HEK293 (cell line): ENCODE measurements at regions not wholly inside any gene's neighbourhood (a gene's known extent, or its start where the extent isn't known, plus 50 kb on each side); places are given as distances from the start of the nearest gene placed in this dataset.

Experiments used
- CTCF ChIA-PET: fragments of 350-600 bp; formaldehyde crosslinking; extraction: SDS; loops from one replicate; lab custom pipeline; 2021; ENCODE audit warnings: antibody characterized with exemption; lab: Yijun Ruan, JAX
- POLR2A ChIA-PET: fragments of 300-600 bp; formaldehyde crosslinking; extraction: SDS; loops from one replicate; lab custom pipeline; 2020; ENCODE audit warnings: antibody characterized with exemption, inconsistent platforms; lab: Yijun Ruan, JAX
- H3K27ac ChIP-seq: fragments of 200-500 bp; sonication (Bioruptor generic); 2 replicates; pipeline ENCODE4 v1.5.1; 2014; ENCODE audit warnings: low read depth, low read length, control low read depth, inconsistent platforms; ENCODE audit errors: extremely low read depth
- H3K36me3 ChIP-seq, 2 experiments: fragments of 200-500 bp in 1 of 2; sonication (Bioruptor generic) in 1 of 2; 1 replicate in 1 of 2; 2 replicates in 1 of 2; pipeline ENCODE4 v1.5.1; 2014 to 2017; ENCODE audit warnings: inconsistent platforms in 2 of 2, low read length in 2 of 2; ENCODE audit not compliant: control insufficient read depth in 2 of 2, insufficient read depth in 1 of 2
- H3K4me1 ChIP-seq: fragments of 200-500 bp; sonication (Bioruptor generic); 2 replicates; pipeline ENCODE4 v1.5.1; 2014; ENCODE audit warnings: mild to moderate bottlenecking, low read length, inconsistent platforms; ENCODE audit not compliant: control insufficient read depth, insufficient read depth
- H3K4me3 ChIP-seq: 2 replicates; pipeline ENCODE4 v1.5.1; 2011; ENCODE audit warnings: low read depth, mild to moderate bottlenecking, control low read depth, low read length, moderate library complexity
- H3K9me3 ChIP-seq: fragments of 200-500 bp; sonication (Bioruptor generic); 2 replicates; pipeline ENCODE4 v1.5.1; 2014; ENCODE audit warnings: low read depth, low read length, inconsistent platforms; ENCODE audit not compliant: control insufficient read depth, insufficient read depth
- SCRT1 ChIP-seq: fragments of 450-650 bp; formaldehyde crosslinking; IDR thresholded peaks from 2 replicates; pipeline ENCODE4 v1.5.1; 2016; ENCODE audit warnings: missing biosample characterization, missing genetic modification characterization, borderline replicate concordance
- SCRT2 ChIP-seq: fragments of 450-650 bp; formaldehyde crosslinking; IDR thresholded peaks from 2 replicates; pipeline ENCODE4 v1.5.1; 2016; ENCODE audit warnings: missing biosample characterization, missing genetic modification characterization
- SP3 ChIP-seq: fragments of 450-650 bp; formaldehyde crosslinking; IDR thresholded peaks from 2 replicates; pipeline ENCODE4 v1.5.1; 2016; ENCODE audit warnings: missing biosample characterization, missing genetic modification characterization
- SP7 ChIP-seq: fragments of 450-650 bp; formaldehyde crosslinking; IDR thresholded peaks from 2 replicates; pipeline ENCODE4 v1.5.1; 2016; ENCODE audit warnings: missing biosample characterization, missing genetic modification characterization
- WT1 ChIP-seq: fragments of 450-650 bp; formaldehyde crosslinking; IDR thresholded peaks from 2 replicates; pipeline ENCODE4 v1.5.1; 2016; ENCODE audit warnings: missing biosample characterization, missing genetic modification characterization
- ZBTB1 ChIP-seq: fragments of 450-650 bp; formaldehyde crosslinking; IDR thresholded peaks from 2 replicates; pipeline ENCODE4 v1.5.1; 2016; ENCODE audit warnings: missing biosample characterization, missing genetic modification characterization
- ZNF10 ChIP-seq: fragments of 450-650 bp; formaldehyde crosslinking; IDR thresholded peaks from 2 replicates; pipeline ENCODE4 v1.5.1; 2017; ENCODE audit warnings: missing biosample characterization, missing genetic modification characterization
- ZNF169 ChIP-seq: fragments of 450-650 bp; formaldehyde crosslinking; IDR thresholded peaks from 2 replicates; pipeline ENCODE4 v1.5.1; 2016; ENCODE audit warnings: missing biosample characterization, missing genetic modification characterization
- ZNF19 ChIP-seq: fragments of 450-650 bp; formaldehyde crosslinking; IDR thresholded peaks from 2 replicates; pipeline ENCODE4; 2016; ENCODE audit warnings: missing biosample characterization, missing genetic modification characterization, low read depth
- ZNF366 ChIP-seq: fragments of 450-650 bp; formaldehyde crosslinking; conservative IDR thresholded peaks from 2 replicates; pipeline ENCODE4 v1.5.1; 2016; ENCODE audit warnings: missing biosample characterization, missing genetic modification characterization
- ZNF394 ChIP-seq: fragments of 450-650 bp; formaldehyde crosslinking; IDR thresholded peaks from 2 replicates; pipeline ENCODE4 v1.5.1; 2016; ENCODE audit warnings: missing biosample characterization, missing genetic modification characterization, mild to moderate bottlenecking, moderate library complexity, borderline replicate concordance
- ZNF423 ChIP-seq: fragments of 450-650 bp; formaldehyde crosslinking; IDR thresholded peaks from 2 replicates; pipeline ENCODE4 v1.5.1; 2016; ENCODE audit warnings: missing biosample characterization, missing genetic modification characterization
- ZNF48 ChIP-seq: fragments of 450-650 bp; formaldehyde crosslinking; IDR thresholded peaks from 2 replicates; pipeline ENCODE4 v1.5.1; 2016; ENCODE audit warnings: missing biosample characterization, missing genetic modification characterization
- ZNF501 ChIP-seq: fragments of 450-650 bp; formaldehyde crosslinking; IDR thresholded peaks from 2 replicates; pipeline ENCODE4 v1.5.1; 2016; ENCODE audit warnings: missing biosample characterization, missing genetic modification characterization
- ZNF529 ChIP-seq: fragments of 450-650 bp; formaldehyde crosslinking; IDR thresholded peaks from 2 replicates; pipeline ENCODE4 v1.5.1; 2017; ENCODE audit warnings: missing genetic modification characterization, missing biosample characterization; ENCODE audit not compliant: insufficient replicate concordance
- ZNF629 ChIP-seq: fragments of 450-650 bp; formaldehyde crosslinking; IDR thresholded peaks from 2 replicates; pipeline ENCODE4 v1.5.1; 2017; ENCODE audit warnings: missing biosample characterization, missing genetic modification characterization
- ZNF747 ChIP-seq: fragments of 450-650 bp; formaldehyde crosslinking; IDR thresholded peaks from 2 replicates; pipeline ENCODE4 v1.5.1; 2016; ENCODE audit warnings: missing biosample characterization, missing genetic modification characterization
- TF ChIP-seq, protein P1 (sequence below): fragments of 450-650 bp; formaldehyde crosslinking; IDR thresholded peaks from 2 replicates; pipeline ENCODE4 v1.5.1; 2016; ENCODE audit warnings: missing biosample characterization, missing genetic modification characterization
- TF ChIP-seq, protein P2 (sequence below): fragments of 450-650 bp; formaldehyde crosslinking; IDR thresholded peaks from 2 replicates; pipeline ENCODE4 v1.5.1; 2017; ENCODE audit warnings: missing biosample characterization, missing genetic modification characterization
- TF ChIP-seq, protein P3 (sequence below): fragments of 450-650 bp; formaldehyde crosslinking; IDR thresholded peaks from 2 replicates; pipeline ENCODE4 v1.5.1; 2016; ENCODE audit warnings: missing biosample characterization, missing genetic modification characterization
- TF ChIP-seq, protein P4 (sequence below): fragments of 450-650 bp; formaldehyde crosslinking; IDR thresholded peaks from 2 replicates; pipeline ENCODE4 v1.5.1; 2017; ENCODE audit warnings: missing biosample characterization, missing genetic modification characterization
- TF ChIP-seq, protein P5 (sequence below): fragments of 450-650 bp; formaldehyde crosslinking; IDR thresholded peaks from 2 replicates; pipeline ENCODE4 v1.5.1; 2016; ENCODE audit warnings: missing biosample characterization, missing genetic modification characterization
- TF ChIP-seq, protein P6 (sequence below): fragments of 450-650 bp; formaldehyde crosslinking; IDR thresholded peaks from 2 replicates; pipeline ENCODE4 v1.5.1; 2017; ENCODE audit warnings: missing biosample characterization, missing genetic modification characterization

DNA sequence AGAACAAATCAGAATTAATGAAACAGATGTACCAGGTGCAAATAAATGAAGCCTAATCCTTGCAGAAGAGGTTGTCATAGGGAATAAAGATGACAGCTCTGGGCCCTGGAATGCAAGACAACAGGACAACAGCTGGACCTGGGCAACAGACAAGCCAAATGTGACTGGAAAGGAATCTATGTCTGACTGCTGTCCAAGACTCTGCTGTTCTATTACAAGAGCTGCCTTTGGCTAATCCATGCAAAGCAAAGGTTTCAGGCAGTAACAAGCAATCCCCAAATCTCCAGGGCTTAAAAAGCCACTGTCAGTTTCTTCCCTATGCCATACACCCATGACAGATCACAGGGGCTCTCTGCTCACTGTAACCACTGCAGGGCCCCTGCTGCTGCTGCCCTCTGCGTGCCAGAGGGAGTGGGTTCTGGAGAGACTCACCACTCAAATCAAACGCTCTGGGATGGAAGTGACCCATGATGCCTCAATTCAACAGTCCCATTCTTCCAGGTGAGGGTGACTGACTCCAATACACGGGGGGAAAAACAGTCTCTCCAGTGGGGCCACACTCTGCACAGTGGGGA, 218.9 kb upstream of the SFSWAP start:
- H3K36me3 ChIP-seq = no peaks in the 10 kb centered on the region
- H3K4me3 ChIP-seq = no peak overlapping the region
- POLR2A ChIA-PET = no interaction called here
- TF ChIP-seq ZNF629 = no peak
- TF ChIP-seq ZNF19 = no peak
- TF ChIP-seq SP3 (tag by site-specific recombination) = no peak
- TF ChIP-seq, protein P1, sequence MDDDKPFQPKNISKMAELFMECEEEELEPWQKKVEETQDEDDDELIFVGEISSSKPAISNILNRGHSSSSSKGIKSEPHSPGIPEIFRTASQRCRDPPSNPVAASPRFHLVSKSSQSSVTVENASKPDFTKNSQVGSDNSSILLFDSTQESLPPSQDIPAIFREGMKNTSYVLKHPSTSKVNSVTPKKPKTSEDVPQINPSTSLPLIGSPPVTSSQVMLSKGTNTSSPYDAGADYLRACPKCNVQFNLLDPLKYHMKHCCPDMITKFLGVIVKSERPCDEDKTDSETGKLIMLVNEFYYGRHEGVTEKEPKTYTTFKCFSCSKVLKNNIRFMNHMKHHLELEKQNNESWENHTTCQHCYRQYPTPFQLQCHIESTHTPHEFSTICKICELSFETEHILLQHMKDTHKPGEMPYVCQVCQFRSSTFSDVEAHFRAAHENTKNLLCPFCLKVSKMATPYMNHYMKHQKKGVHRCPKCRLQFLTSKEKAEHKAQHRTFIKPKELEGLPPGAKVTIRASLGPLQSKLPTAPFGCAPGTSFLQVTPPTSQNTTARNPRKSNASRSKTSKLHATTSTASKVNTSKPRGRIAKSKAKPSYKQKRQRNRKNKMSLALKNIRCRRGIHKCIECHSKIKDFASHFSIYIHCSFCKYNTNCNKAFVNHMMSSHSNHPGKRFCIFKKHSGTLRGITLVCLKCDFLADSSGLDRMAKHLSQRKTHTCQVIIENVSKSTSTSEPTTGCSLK (tag by site-specific recombination) = no peak
- TF ChIP-seq WT1 = no peak
- TF ChIP-seq, protein P2, sequence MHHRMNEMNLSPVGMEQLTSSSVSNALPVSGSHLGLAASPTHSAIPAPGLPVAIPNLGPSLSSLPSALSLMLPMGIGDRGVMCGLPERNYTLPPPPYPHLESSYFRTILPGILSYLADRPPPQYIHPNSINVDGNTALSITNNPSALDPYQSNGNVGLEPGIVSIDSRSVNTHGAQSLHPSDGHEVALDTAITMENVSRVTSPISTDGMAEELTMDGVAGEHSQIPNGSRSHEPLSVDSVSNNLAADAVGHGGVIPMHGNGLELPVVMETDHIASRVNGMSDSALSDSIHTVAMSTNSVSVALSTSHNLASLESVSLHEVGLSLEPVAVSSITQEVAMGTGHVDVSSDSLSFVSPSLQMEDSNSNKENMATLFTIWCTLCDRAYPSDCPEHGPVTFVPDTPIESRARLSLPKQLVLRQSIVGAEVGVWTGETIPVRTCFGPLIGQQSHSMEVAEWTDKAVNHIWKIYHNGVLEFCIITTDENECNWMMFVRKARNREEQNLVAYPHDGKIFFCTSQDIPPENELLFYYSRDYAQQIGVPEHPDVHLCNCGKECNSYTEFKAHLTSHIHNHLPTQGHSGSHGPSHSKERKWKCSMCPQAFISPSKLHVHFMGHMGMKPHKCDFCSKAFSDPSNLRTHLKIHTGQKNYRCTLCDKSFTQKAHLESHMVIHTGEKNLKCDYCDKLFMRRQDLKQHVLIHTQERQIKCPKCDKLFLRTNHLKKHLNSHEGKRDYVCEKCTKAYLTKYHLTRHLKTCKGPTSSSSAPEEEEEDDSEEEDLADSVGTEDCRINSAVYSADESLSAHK (tag by site-specific recombination) = no peak
- no peak for TF ChIP-seq ZNF48
- no peak for TF ChIP-seq SCRT1
- no peak for TF ChIP-seq ZNF10 (tag by site-specific recombination)
- no peak for TF ChIP-seq ZNF529
- TF ChIP-seq, protein P3, sequence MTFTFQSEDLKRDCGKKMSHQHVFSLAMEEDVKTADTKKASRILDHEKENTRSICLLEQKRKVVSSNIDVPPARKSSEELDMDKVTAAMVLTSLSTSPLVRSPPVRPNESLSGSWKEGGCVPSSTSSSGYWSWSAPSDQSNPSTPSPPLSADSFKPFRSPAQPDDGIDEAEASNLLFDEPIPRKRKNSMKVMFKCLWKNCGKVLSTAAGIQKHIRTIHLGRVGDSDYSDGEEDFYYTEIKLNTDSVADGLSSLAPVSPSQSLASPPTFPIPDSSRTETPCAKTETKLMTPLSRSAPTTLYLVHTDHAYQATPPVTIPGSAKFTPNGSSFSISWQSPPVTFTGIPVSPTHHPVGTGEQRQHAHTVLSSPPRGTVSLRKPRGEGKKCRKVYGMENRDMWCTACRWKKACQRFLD = no peak
- no peak overlapping the region for H3K27ac ChIP-seq
- CTCF ChIA-PET = no interaction called here
- H3K9me3 ChIP-seq = no peaks in the 10 kb centered on the region
- no peaks in the 10 kb centered on the region for H3K4me1 ChIP-seq

DNA sequence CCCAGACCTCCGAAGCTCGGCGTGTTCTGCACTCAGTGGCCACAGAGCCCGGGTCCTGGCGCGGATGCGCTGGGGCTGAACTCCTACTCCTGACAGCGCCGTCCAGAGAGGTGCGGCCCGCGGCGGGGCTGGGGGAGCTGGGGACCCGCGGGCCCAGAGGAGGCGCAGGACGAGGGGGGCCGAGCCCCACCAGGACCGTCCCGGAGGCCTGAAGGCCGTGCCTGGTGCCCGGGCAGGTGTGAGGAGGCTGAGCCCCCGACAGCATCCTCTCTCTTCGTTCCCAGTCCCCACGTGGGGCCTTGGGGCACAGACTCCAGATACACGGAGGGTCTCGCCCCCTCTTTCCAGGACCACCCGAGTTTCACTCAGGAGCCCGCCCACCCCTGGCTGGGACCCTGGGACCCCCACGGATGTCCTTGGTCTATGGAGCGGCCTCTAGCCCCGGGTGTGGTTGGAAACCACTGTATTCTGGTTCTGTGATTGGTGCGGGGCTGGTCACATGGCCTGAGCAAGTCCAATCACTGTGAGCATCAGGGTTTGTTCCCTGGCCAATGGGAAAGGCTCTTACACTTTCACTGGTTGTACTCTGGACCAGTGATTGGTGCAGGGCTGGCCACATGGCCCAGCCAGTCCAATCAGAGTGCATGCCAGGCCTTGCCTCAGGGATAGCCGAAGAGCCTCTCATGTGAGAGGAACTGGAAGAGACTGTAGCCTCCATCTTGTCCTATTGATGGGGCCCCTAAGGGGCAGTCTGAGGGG, 217.6 kb upstream of the SFSWAP start:
- H3K4me3 ChIP-seq = no peak overlapping the region
- ChIA-PET POLR2A (no interaction called here), CTCF (no interaction called here)
- no peak overlapping the region for H3K27ac ChIP-seq
- no peaks in the 10 kb centered on the region for H3K4me1 ChIP-seq
- no peaks in the 10 kb centered on the region for H3K9me3 ChIP-seq
- no peaks in the 10 kb centered on the region for H3K36me3 ChIP-seq
- TF ChIP-seq SCRT2 (tag by site-specific recombination) (no peak), ZNF169 (tag by site-specific recombination) (no peak), ZNF366 (no peak), ZNF747 (no peak), ZNF423 (tag by site-specific recombination) (no peak), ZNF394 (tag by site-specific recombination) (no peak), SCRT1 (no peak), SP7 (no peak), ZNF501 (no peak), ZBTB1 (tag by site-specific recombination) (no peak)
- TF ChIP-seq, protein P4, sequence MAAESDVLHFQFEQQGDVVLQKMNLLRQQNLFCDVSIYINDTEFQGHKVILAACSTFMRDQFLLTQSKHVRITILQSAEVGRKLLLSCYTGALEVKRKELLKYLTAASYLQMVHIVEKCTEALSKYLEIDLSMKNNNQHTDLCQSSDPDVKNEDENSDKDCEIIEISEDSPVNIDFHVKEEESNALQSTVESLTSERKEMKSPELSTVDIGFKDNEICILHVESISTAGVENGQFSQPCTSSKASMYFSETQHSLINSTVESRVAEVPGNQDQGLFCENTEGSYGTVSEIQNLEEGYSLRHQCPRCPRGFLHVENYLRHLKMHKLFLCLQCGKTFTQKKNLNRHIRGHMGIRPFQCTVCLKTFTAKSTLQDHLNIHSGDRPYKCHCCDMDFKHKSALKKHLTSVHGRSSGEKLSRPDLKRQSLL (tag by site-specific recombination) = no peak
- TF ChIP-seq, protein P5, sequence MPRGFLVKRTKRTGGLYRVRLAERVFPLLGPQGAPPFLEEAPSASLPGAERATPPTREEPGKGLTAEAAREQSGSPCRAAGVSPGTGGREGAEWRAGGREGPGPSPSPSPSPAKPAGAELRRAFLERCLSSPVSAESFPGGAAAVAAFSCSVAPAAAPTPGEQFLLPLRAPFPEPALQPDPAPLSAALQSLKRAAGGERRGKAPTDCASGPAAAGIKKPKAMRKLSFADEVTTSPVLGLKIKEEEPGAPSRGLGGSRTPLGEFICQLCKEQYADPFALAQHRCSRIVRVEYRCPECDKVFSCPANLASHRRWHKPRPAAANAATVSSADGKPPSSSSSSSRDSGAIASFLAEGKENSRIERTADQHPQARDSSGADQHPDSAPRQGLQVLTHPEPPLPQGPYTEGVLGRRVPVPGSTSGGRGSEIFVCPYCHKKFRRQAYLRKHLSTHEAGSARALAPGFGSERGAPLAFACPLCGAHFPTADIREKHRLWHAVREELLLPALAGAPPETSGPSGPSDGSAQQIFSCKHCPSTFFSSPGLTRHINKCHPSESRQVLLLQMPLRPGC (tag by site-specific recombination) = no peak
- TF ChIP-seq, protein P6, sequence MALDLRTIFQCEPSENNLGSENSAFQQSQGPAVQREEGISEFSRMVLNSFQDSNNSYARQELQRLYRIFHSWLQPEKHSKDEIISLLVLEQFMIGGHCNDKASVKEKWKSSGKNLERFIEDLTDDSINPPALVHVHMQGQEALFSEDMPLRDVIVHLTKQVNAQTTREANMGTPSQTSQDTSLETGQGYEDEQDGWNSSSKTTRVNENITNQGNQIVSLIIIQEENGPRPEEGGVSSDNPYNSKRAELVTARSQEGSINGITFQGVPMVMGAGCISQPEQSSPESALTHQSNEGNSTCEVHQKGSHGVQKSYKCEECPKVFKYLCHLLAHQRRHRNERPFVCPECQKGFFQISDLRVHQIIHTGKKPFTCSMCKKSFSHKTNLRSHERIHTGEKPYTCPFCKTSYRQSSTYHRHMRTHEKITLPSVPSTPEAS (tag by site-specific recombination) = no peak
